ENCODE measurements at regions not wholly inside any gene's neighbourhood (a gene's known extent, or its start where the extent isn't known, plus 50 kb on each side); places are given as distances from the start of the nearest gene placed in this dataset.

DNA sequence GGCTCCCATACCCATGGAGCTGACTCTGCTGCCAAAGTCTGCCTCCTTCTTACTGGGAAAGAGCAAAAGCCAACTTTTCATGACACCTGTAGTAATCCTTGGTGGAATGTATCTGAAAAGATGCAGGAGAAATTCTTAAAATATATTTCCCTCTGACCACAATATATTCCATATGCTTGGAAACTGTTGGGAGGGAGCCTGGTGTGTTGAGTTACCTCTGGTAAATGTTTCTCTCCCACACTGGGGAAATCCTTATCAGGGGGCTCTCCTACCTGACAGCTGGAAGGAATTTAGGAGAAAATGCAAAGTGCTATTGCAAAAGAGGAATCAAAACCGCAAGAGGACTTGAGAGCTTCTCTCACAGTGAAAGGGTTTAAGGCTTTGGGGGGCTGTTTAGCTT lies 139.4 kb downstream of the TBX5 start:
- RAD21 ChIA-PET (ENCODE audit: unreplicated experiment): no interaction called here
- Histone ChIP-seq H3K9ac (ENCODE audit: control insufficient read depth, insufficient read depth, low read length) (no peak overlapping the region), H2AFZ (ENCODE audit: control insufficient read depth, low read depth, low read length) (no peak overlapping the region), H3K4me2 (ENCODE audit: control insufficient read depth, insufficient read depth) (no peak overlapping the region), H3K27me3 (replicated peaks in 1 of 2; ENCODE audit: control insufficient read depth in 2 of 2, insufficient read depth in 2 of 2, low read length in 1 of 2) (no peaks in the 10 kb centered on the region; a peak in 1 of 4 replicates), H3K4me1 (ENCODE audit: control insufficient read depth, insufficient read depth, low read length) (no peaks in the 10 kb centered on the region), H3K9me3 (replicated peaks; ENCODE audit: control insufficient read depth, insufficient read depth, low read length) (no peaks in the 10 kb centered on the region; the same call in 2 of the 3 replicates), H3K27ac (ENCODE audit: control insufficient read depth, insufficient read depth) (no peak overlapping the region), H3K79me2 (ENCODE audit: control insufficient read depth, insufficient read depth, low read length) (no peaks in the 10 kb centered on the region), H4K20me1 (ENCODE audit: control insufficient read depth, insufficient read depth) (no peaks in the 10 kb centered on the region), H3K36me3 (ENCODE audit: control insufficient read depth in 2 of 2, insufficient read depth in 2 of 2, low read length in 1 of 2) (no peaks in the 10 kb centered on the region), H3K4me3 (no peak overlapping the region)
- no TSS peak for BruUV-seq (replicated peaks)
- CTCF ChIA-PET: no interaction called here
- POLR2A ChIA-PET: no interaction called here
- intact Hi-C loops (cut with micrococcal nuclease; ENCODE audit: unreplicated experiment): no loop called here
- SMC1A ChIA-PET (ENCODE audit: uncharacterized antibody, unreplicated experiment): no interaction called here
- FAIRE-seq: no peak
- TF ChIP-seq BRCA1 (IDR thresholded peaks at IDR 0.05; ENCODE audit: low read depth, low read length): no peak
- TF ChIP-seq, protein P1, sequence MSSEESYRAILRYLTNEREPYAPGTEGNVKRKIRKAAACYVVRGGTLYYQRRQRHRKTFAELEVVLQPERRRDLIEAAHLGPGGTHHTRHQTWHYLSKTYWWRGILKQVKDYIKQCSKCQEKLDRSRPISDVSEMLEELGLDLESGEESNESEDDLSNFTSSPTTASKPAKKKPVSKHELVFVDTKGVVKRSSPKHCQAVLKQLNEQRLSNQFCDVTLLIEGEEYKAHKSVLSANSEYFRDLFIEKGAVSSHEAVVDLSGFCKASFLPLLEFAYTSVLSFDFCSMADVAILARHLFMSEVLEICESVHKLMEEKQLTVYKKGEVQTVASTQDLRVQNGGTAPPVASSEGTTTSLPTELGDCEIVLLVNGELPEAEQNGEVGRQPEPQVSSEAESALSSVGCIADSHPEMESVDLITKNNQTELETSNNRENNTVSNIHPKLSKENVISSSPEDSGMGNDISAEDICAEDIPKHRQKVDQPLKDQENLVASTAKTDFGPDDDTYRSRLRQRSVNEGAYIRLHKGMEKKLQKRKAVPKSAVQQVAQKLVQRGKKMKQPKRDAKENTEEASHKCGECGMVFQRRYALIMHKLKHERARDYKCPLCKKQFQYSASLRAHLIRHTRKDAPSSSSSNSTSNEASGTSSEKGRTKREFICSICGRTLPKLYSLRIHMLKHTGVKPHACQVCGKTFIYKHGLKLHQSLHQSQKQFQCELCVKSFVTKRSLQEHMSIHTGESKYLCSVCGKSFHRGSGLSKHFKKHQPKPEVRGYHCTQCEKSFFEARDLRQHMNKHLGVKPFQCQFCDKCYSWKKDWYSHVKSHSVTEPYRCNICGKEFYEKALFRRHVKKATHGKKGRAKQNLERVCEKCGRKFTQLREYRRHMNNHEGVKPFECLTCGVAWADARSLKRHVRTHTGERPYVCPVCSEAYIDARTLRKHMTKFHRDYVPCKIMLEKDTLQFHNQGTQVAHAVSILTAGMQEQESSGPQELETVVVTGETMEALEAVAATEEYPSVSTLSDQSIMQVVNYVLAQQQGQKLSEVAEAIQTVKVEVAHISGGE (CRISPR knock-in tag; IDR thresholded peaks at IDR 0.05): no peak
- no peak for TF ChIP-seq CHD2 (IDR thresholded peaks at IDR 0.05; ENCODE audit: borderline replicate concordance, low read depth, low read length)
- no peak for TF ChIP-seq POLR2A (IDR thresholded peaks at IDR 0.05; ENCODE audit: low read depth, low read length)
- no peak for DNase-seq (ENCODE audit: low read depth, low spot score)
- ATAC-seq: no peak
- in situ Hi-C loops (cut with MboI): no loop called here
- WGBS (ENCODE audit: insufficient coverage, insufficient replicate concordance, low lambda C conversion rate, missing lambda C conversion rate): 40% methylated on average over 1 of the region's 1 CpG

DNA sequence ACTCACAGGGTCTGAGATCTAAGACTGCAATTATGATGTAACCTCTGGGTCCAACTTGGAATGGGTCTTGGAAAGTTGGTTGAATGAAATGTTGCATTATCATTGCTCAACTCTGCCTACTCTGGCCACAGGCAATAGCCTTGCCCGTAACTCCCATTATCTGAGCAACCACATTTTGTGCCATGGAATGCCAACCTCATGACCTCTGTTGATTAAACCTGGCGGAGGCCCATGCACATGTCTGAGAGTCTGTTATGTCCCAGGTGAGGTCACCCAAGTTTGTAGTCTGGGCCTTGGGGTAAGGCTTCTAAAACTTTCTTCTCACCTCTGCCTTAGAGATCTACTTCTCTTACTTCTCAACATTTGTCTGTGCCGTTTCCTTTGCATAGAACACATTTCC lies 140.9 kb downstream of the TBX5 start:
- no peaks in the 10 kb centered on the region for H3K36me3 ChIP-seq (ENCODE audit: control insufficient read depth in 2 of 2, insufficient read depth in 2 of 2, low read length in 1 of 2)
- no TSS peak for BruUV-seq (replicated peaks)
- WGBS (ENCODE audit: insufficient coverage, insufficient replicate concordance, low lambda C conversion rate, missing lambda C conversion rate): 38% methylated on average over 3 of the region's 3 CpGs
- H3K4me3 ChIP-seq: no peak overlapping the region
- intact Hi-C loops (cut with micrococcal nuclease; ENCODE audit: unreplicated experiment) (no loop called here), in situ Hi-C loops (cut with MboI) (no loop called here)
- no peaks in the 10 kb centered on the region; a peak in 1 of 4 replicates for H3K27me3 ChIP-seq (replicated peaks in 1 of 2; ENCODE audit: control insufficient read depth in 2 of 2, insufficient read depth in 2 of 2, low read length in 1 of 2)
- H3K9me3 ChIP-seq (replicated peaks; ENCODE audit: control insufficient read depth, insufficient read depth, low read length): no peaks in the 10 kb centered on the region; the same call in 2 of the 3 replicates
- no peak overlapping the region for H3K27ac ChIP-seq (ENCODE audit: control insufficient read depth, insufficient read depth)
- H3K4me1 ChIP-seq (ENCODE audit: control insufficient read depth, insufficient read depth, low read length): no peaks in the 10 kb centered on the region
- SMC1A ChIA-PET (ENCODE audit: uncharacterized antibody, unreplicated experiment): no interaction called here
- H2AFZ ChIP-seq (ENCODE audit: control insufficient read depth, low read depth, low read length): no peak overlapping the region
- no peak overlapping the region for H3K9ac ChIP-seq (ENCODE audit: control insufficient read depth, insufficient read depth, low read length)
- H3K79me2 ChIP-seq (ENCODE audit: control insufficient read depth, insufficient read depth, low read length): no peaks in the 10 kb centered on the region
- ATAC-seq (no peak), DNase-seq (ENCODE audit: low read depth, low spot score) (no peak), FAIRE-seq (no peak)
- CTCF ChIA-PET: no interaction called here
- H4K20me1 ChIP-seq (ENCODE audit: control insufficient read depth, insufficient read depth): no peaks in the 10 kb centered on the region
- no peak overlapping the region for H3K4me2 ChIP-seq (ENCODE audit: control insufficient read depth, insufficient read depth)
- POLR2A ChIA-PET: no interaction called here
- RAD21 ChIA-PET (ENCODE audit: unreplicated experiment): no interaction called here
- TF ChIP-seq LARP7 (IDR thresholded peaks at IDR 0.05): no peak
- TF ChIP-seq POU2F2 (IDR thresholded peaks at IDR 0.05; ENCODE audit: borderline replicate concordance, low read depth, low read length): no peak
- no peak for TF ChIP-seq PML (IDR thresholded peaks at IDR 0.05; ENCODE audit: low read length)
- no peak for TF ChIP-seq MEF2B (IDR thresholded peaks at IDR 0.05; ENCODE audit: partially characterized antibody, poor library complexity, severe bottlenecking)
- no peak for TF ChIP-seq HDAC2 (IDR thresholded peaks at IDR 0.05)
- TF ChIP-seq GABPA (IDR thresholded peaks at IDR 0.05; ENCODE audit: low read depth): no peak
- TF ChIP-seq MTA3 (IDR thresholded peaks at IDR 0.05; ENCODE audit: borderline replicate concordance, low read length): no peak
- no peak for TF ChIP-seq FOXM1 (IDR thresholded peaks at IDR 0.05; ENCODE audit: low read depth, low read length)
- TF ChIP-seq CREB1 (IDR thresholded peaks at IDR 0.05; ENCODE audit: low read depth): no peak
- no peak for TF ChIP-seq IRF3 (IDR thresholded peaks at IDR 0.05)
- no peak for TF ChIP-seq RAD51 (IDR thresholded peaks at IDR 0.05)
- no peak for TF ChIP-seq SUPT20H (IDR thresholded peaks at IDR 0.05; ENCODE audit: borderline replicate concordance, control insufficient read depth, low read depth, low read length)

Data from GM12878 (cell line).